GM12891 (cell line): ENCODE measurements at regions not wholly inside any gene's neighbourhood (a gene's known extent, or its start where the extent isn't known, plus 50 kb on each side); places are given as distances from the start of the nearest gene placed in this dataset.
"Not testable (repeated sequence)": the region's sequence is repeated elsewhere in the genome, so short reads cannot be mapped to it uniquely, and the experiment has no call there.

Experiments used
- DNase-seq: peaks from one replicate; pipeline ENCODE4 v3.0.0; 2011; ENCODE audit warnings: low spot score; ENCODE audit not compliant: insufficient read length
- FAIRE-seq: peaks from 2 replicates; lab custom pipeline; 2011; peaks lifted over from hg19 to GRCh38; lab: Jason Lieb, UNC
- PAX5 ChIP-seq: IDR thresholded peaks from 2 replicates; pipeline ENCODE4 v1.6.1; 2011; ENCODE audit warnings: low read length, moderate library complexity, mild to moderate bottlenecking; ENCODE audit not compliant: insufficient read depth, severe bottlenecking
- POLR2A ChIP-seq: IDR thresholded peaks from 2 replicates; pipeline ENCODE4 v1.6.1; 2011; ENCODE audit warnings: low read depth, low read length, control low read depth
- POLR2AphosphoS5 ChIP-seq: IDR thresholded peaks from 2 replicates; pipeline ENCODE4 v1.6.1; 2011; ENCODE audit warnings: low read depth, low read length, control low read depth
- POU2F2 ChIP-seq: IDR thresholded peaks from 2 replicates; pipeline ENCODE4 v1.6.1; 2011; ENCODE audit warnings: low read depth, mild to moderate bottlenecking, control low read depth, low read length, moderate library complexity
- SPI1 ChIP-seq: IDR thresholded peaks from 2 replicates; pipeline ENCODE4 v1.6.1; 2011; ENCODE audit warnings: low read depth, low read length, control low read depth
- TAF1 ChIP-seq: IDR thresholded peaks from 2 replicates; pipeline ENCODE4 v1.6.1; 2011; ENCODE audit warnings: low read depth, low read length, control low read depth

GRCh38 chr14:87255058-87255457, 737.9 kb downstream of the GALC start:
- TF ChIP-seq PAX5 (no peak), POLR2A (no peak), POLR2AphosphoS5 (no peak), POU2F2 (no peak), TAF1 (no peak), SPI1 (no peak)
- DNase-seq = no peak
- FAIRE-seq = no peak

GRCh38 chr14:87254331-87254874, 738.6 kb downstream of the GALC start:
- DNase-seq (no peak), FAIRE-seq (no peak)
- TF ChIP-seq SPI1 = no peak
- TF ChIP-seq POLR2A = no peak
- TF ChIP-seq POU2F2 = no peak
- no peak for TF ChIP-seq TAF1
- no peak for TF ChIP-seq PAX5
- no peak for TF ChIP-seq POLR2AphosphoS5

- DNase-seq, FAIRE-seq: not testable (repeated sequence)
These were observed 739.2 kb downstream of the GALC start for GRCh38 chr14:87253791-87254190.

GRCh38 chr14:87252103-87252502, 740.9 kb downstream of the GALC start:
- no peak for FAIRE-seq
- no peak for TF ChIP-seq TAF1
- TF ChIP-seq POU2F2 = no peak
- TF ChIP-seq PAX5 = no peak
- TF ChIP-seq SPI1 = no peak
- TF ChIP-seq POLR2A = no peak
- no peak for TF ChIP-seq POLR2AphosphoS5

GRCh38 chr14:87251011-87251410, 742.0 kb downstream of the GALC start:
- TF ChIP-seq POLR2AphosphoS5 = no peak
- no peak for TF ChIP-seq POU2F2
- TF ChIP-seq SPI1 = no peak
- TF ChIP-seq POLR2A = no peak
- TF ChIP-seq PAX5 = no peak
- TF ChIP-seq TAF1 = no peak
- DNase-seq (no peak), FAIRE-seq (no peak)

More at GRCh38 chr14:87252103-87252502, 740.9 kb downstream of the GALC start:
- DNase-seq = no peak

- FAIRE-seq = no peak
- TF ChIP-seq POLR2A (no peak), POLR2AphosphoS5 (no peak), TAF1 (no peak), POU2F2 (no peak), PAX5 (no peak), SPI1 (no peak)
- no peak for DNase-seq
These were observed 751.8 kb downstream of the GALC start for GRCh38 chr14:87241018-87241768.

GRCh38 chr14:87240319-87240718, 752.7 kb downstream of the GALC start:
- not testable (repeated sequence) for DNase-seq, FAIRE-seq

GRCh38 chr14:87233806-87234384, 759.1 kb downstream of the GALC start:
- no peak for TF ChIP-seq POLR2AphosphoS5
- no peak for TF ChIP-seq TAF1
- no peak for TF ChIP-seq POU2F2
- TF ChIP-seq PAX5 = no peak
- TF ChIP-seq POLR2A = no peak
- TF ChIP-seq SPI1 = no peak
- FAIRE-seq (no peak), DNase-seq (no peak)

- no peak for DNase-seq
- no peak for FAIRE-seq
- no peak for TF ChIP-seq POU2F2
- TF ChIP-seq PAX5 = no peak
- no peak for TF ChIP-seq SPI1
- TF ChIP-seq POLR2AphosphoS5 = no peak
- TF ChIP-seq POLR2A = no peak
- TF ChIP-seq TAF1 = no peak
These were observed 759.7 kb downstream of the GALC start for GRCh38 chr14:87233266-87233665.

- DNase-seq (no peak), FAIRE-seq (no peak)
- TF ChIP-seq POLR2A (no peak), POU2F2 (no peak), PAX5 (no peak), POLR2AphosphoS5 (no peak), SPI1 (no peak), TAF1 (no peak)
These were observed 761.5 kb downstream of the GALC start for GRCh38 chr14:87231336-87232026.
